GM23338 (cell line): ENCODE measurements at regions not wholly inside any gene's neighbourhood (a gene's known extent, or its start where the extent isn't known, plus 50 kb on each side); places are given as distances from the start of the nearest gene placed in this dataset.

Experiments used
- ATAC-seq: fragments of 200-7000 bp; cut with Tn5 transposase; 3 replicates; pipeline ENCODE4 v1.9.1; 2020
- DNase-seq: peaks from one replicate; pipeline ENCODE4 v3.0.0-alpha.2; 2015; ENCODE audit warnings: low spot score
- H2AFZ ChIP-seq: fragments of 200-600 bp; sonication (generic); 2 replicates; pipeline ENCODE4 v1.8.0; 2016; ENCODE audit warnings: antibody characterized with exemption, mild to moderate bottlenecking, moderate library complexity
- H3F3A ChIP-seq: fragments of 200-600 bp; sonication (generic); replicated peaks from 2 replicates; pipeline ENCODE4 v1.8.0; 2017; ENCODE audit warnings: antibody characterized with exemption, mixed run types, low read depth
- H3K27ac ChIP-seq: fragments of 200-600 bp; sonication (generic); 2 replicates; pipeline ENCODE4 v1.6.1; 2016; ENCODE audit warnings: low read depth
- H3K27me3 ChIP-seq: fragments of 200-600 bp; sonication (generic); 2 replicates; pipeline ENCODE4 v1.8.0; 2016; ENCODE audit warnings: mild to moderate bottlenecking, mixed run types, moderate library complexity; ENCODE audit not compliant: insufficient read depth
- H3K36me3 ChIP-seq: fragments of 200-600 bp; sonication (generic); 2 replicates; pipeline ENCODE4 v1.8.0; 2016; ENCODE audit warnings: mild to moderate bottlenecking; ENCODE audit not compliant: insufficient read depth
- H3K4me1 ChIP-seq: fragments of 200-600 bp; sonication (generic); 2 replicates; pipeline ENCODE4 v1.8.0; 2016; ENCODE audit warnings: mild to moderate bottlenecking, moderate library complexity; ENCODE audit not compliant: insufficient read depth
- H3K4me2 ChIP-seq: fragments of 200-600 bp; sonication (generic); 2 replicates; pipeline ENCODE4 v1.7.1; 2017; ENCODE audit warnings: mixed run types
- H3K4me3 ChIP-seq: fragments of 200-600 bp; sonication (generic); 2 replicates; pipeline ENCODE4 v1.6.1; 2016; ENCODE audit warnings: mixed run types
- H3K79me2 ChIP-seq: fragments of 200-600 bp; sonication (generic); replicated peaks from 2 replicates; pipeline ENCODE4 v1.8.0; 2017; ENCODE audit warnings: mild to moderate bottlenecking; ENCODE audit not compliant: insufficient read depth
- H3K9me2 ChIP-seq: fragments of 200-600 bp; sonication (generic); 2 replicates; pipeline ENCODE4 v1.8.0; 2017; ENCODE audit not compliant: insufficient read depth
- H4K20me1 ChIP-seq: fragments of 200-600 bp; sonication (generic); replicated peaks from 2 replicates; pipeline ENCODE4 v1.8.0; 2017; ENCODE audit warnings: mild to moderate bottlenecking; ENCODE audit not compliant: insufficient read depth
- H3K27ac Mint-ChIP-seq: 2 replicates; pipeline ENCODE4 v1.8.0; 2020; ENCODE audit warnings: inconsistent platforms, mild to moderate bottlenecking, moderate library complexity, mixed read lengths
- H3K27me3 Mint-ChIP-seq: 3 replicates; pipeline ENCODE4 v1.8.0; 2022; ENCODE audit warnings: low read depth, mild to moderate bottlenecking, moderate library complexity, mixed read lengths, inconsistent platforms; ENCODE audit not compliant: insufficient read depth, poor library complexity
- H3K36me3 Mint-ChIP-seq: 3 replicates; pipeline ENCODE4 v1.8.0; 2021; ENCODE audit warnings: low read depth, mild to moderate bottlenecking, inconsistent platforms, moderate library complexity, mixed read lengths
- H3K4me1 Mint-ChIP-seq: 3 replicates; pipeline ENCODE4 v1.8.0; 2020; ENCODE audit warnings: mild to moderate bottlenecking, inconsistent platforms, mixed read lengths
- H3K4me3 Mint-ChIP-seq: 3 replicates; pipeline ENCODE4 v1.8.0; 2021; ENCODE audit warnings: moderate library complexity, mild to moderate bottlenecking, inconsistent platforms, mixed read lengths
- H3K9me3 Mint-ChIP-seq: 3 replicates; pipeline ENCODE4 v1.8.0; 2020; ENCODE audit warnings: moderate library complexity, mild to moderate bottlenecking, inconsistent platforms, mixed read lengths
- CREB1 ChIP-seq: fragments of 250-450 bp; sonication (Bioruptor Pico); IDR thresholded peaks from 2 replicates; pipeline ENCODE4 v1.5.0; 2020; ENCODE audit warnings: low read depth, mild to moderate bottlenecking, moderate library complexity
- CTCF ChIP-seq, 2 experiments: fragments of 200-600 bp in 1 of 2; sonication (generic) in 1 of 2; conservative IDR thresholded peaks; 2 replicates each; pipeline versions ENCODE4 v1.5.1 to v1.6.1; 2016 to 2017; ENCODE audit warnings: antibody characterized with exemption in 2 of 2, low read depth in 2 of 2, mild to moderate bottlenecking in 2 of 2, moderate library complexity in 1 of 2
- EZH2 ChIP-seq: fragments of 200-600 bp; sonication (generic); IDR thresholded peaks from one replicate; pipeline ENCODE4 v1.8.0; 2017; ENCODE audit warnings: antibody characterized with exemption, mild to moderate bottlenecking, low read depth; ENCODE audit not compliant: unreplicated experiment
- EZH2phosphoT487 ChIP-seq: fragments of 200-600 bp; sonication (generic); IDR thresholded peaks from one replicate; pipeline ENCODE4 v1.8.1; 2018; ENCODE audit warnings: antibody characterized with exemption; ENCODE audit not compliant: unreplicated experiment
- JUNB ChIP-seq: IDR thresholded peaks from one replicate; pipeline ENCODE4 v1.6.1; 2016; ENCODE audit warnings: antibody characterized with exemption; ENCODE audit not compliant: unreplicated experiment
- NANOG ChIP-seq: IDR thresholded peaks from 2 replicates; pipeline ENCODE4 v1.6.1; 2016; ENCODE audit warnings: antibody characterized with exemption, borderline replicate concordance
- POLR2AphosphoS5 ChIP-seq: IDR thresholded peaks from 2 replicates; pipeline ENCODE4 v1.6.1; 2016; ENCODE audit warnings: antibody characterized with exemption, low read depth
- REST ChIP-seq: IDR thresholded peaks from one replicate; pipeline ENCODE4 v1.6.1; 2018; ENCODE audit warnings: antibody characterized with exemption; ENCODE audit not compliant: unreplicated experiment
- STAT1 ChIP-seq: IDR thresholded peaks from one replicate; pipeline ENCODE4 v1.6.1; 2016; ENCODE audit warnings: antibody characterized with exemption; ENCODE audit not compliant: unreplicated experiment
- ZNF114 ChIP-seq: fragments of 250-450 bp; sonication (Bioruptor Pico); IDR thresholded peaks from 2 replicates; pipeline ENCODE4 v1.5.0; 2020; ENCODE audit warnings: mild to moderate bottlenecking, moderate library complexity
- ZNF462 ChIP-seq: fragments of 250-450 bp; sonication (Bioruptor Pico); IDR thresholded peaks from 2 replicates; pipeline ENCODE4 v1.5.0; 2020; ENCODE audit warnings: mild to moderate bottlenecking, moderate library complexity

GRCh38 chr2:66379473-66379872, 55.5 kb upstream of the MEIS1 start:
- peaks cover 2% of the 10 kb centered on the region; the same call in 1 of the 3 replicates for H3K4me1 Mint-ChIP-seq
- no peak overlapping the region for H3K27ac Mint-ChIP-seq
- no peak overlapping the region for H3K4me3 Mint-ChIP-seq

More at GRCh38 chr2:66379473-66379872, 55.5 kb upstream of the MEIS1 start:
- Histone ChIP-seq H3K9me2 (no peaks in the 10 kb centered on the region), H3K4me1 (no peaks in the 10 kb centered on the region; the same call in 1 of the 2 replicates), H3K4me3 (no peak overlapping the region), H2AFZ (no peak overlapping the region), H3K27ac (no peak overlapping the region), H4K20me1 (no peaks in the 10 kb centered on the region), H3K36me3 (no peaks in the 10 kb centered on the region), H3K4me2 (no peak overlapping the region), H3K79me2 (no peaks in the 10 kb centered on the region), H3K27me3 (no peaks in the 10 kb centered on the region), H3F3A (no peaks in the 10 kb centered on the region)
- TF ChIP-seq CTCF (conservative IDR thresholded peaks at IDR 0.05; ENCODE audit: low read depth in 2 of 2) (no peak), CREB1 (no peak), POLR2AphosphoS5 (no peak), JUNB (no peak), ZNF114 (CRISPR knock-in tag) (no peak), STAT1 (no peak), ZNF462 (CRISPR knock-in tag) (no peak), NANOG (no peak), EZH2 (no peak), REST (no peak), EZH2phosphoT487 (no peak)
- H3K27me3 Mint-ChIP-seq: no peaks in the 10 kb centered on the region
- no peaks in the 10 kb centered on the region for H3K9me3 Mint-ChIP-seq
- DNase-seq (no peak), ATAC-seq (no peak)
- no peaks in the 10 kb centered on the region for H3K36me3 Mint-ChIP-seq
